ENCODE measurements at regions not wholly inside any gene's neighbourhood (a gene's known extent, or its start where the extent isn't known, plus 50 kb on each side); places are given as distances from the start of the nearest gene placed in this dataset.

GRCh38 chr3:168424059-168424734, 328.5 kb upstream of the GOLIM4 start:
- Histone ChIP-seq H3K27me3 (ENCODE audit: control insufficient read depth, insufficient read depth, low read length) (no peaks in the 10 kb centered on the region), H3K9me3 (ENCODE audit: control insufficient read depth, insufficient read depth, low read length) (no peaks in the 10 kb centered on the region), H3K4me3 (ENCODE audit: low read length) (no peak overlapping the region), H3K4me1 (ENCODE audit: control insufficient read depth, insufficient read depth, low read length) (no peaks in the 10 kb centered on the region), H3K36me3 (ENCODE audit: control insufficient read depth, insufficient read depth, low read length) (no peaks in the 10 kb centered on the region), H3K27ac (ENCODE audit: low read length) (no peak overlapping the region)
- DNase-seq (ENCODE audit: low read depth, low spot score) = no peak
- no CpG with 5 or more reads among the region's 4 CpGs for WGBS (ENCODE audit: insufficient coverage, insufficient read length)

GRCh38 chr3:168422843-168423242, 327.1 kb upstream of the GOLIM4 start:
- Histone ChIP-seq H3K9me3 (ENCODE audit: control insufficient read depth, insufficient read depth, low read length) (no peaks in the 10 kb centered on the region), H3K4me3 (ENCODE audit: low read length) (no peak overlapping the region), H3K27me3 (ENCODE audit: control insufficient read depth, insufficient read depth, low read length) (no peaks in the 10 kb centered on the region), H3K4me1 (ENCODE audit: control insufficient read depth, insufficient read depth, low read length) (no peaks in the 10 kb centered on the region), H3K27ac (ENCODE audit: low read length) (no peak overlapping the region), H3K36me3 (ENCODE audit: control insufficient read depth, insufficient read depth, low read length) (no peaks in the 10 kb centered on the region)
- DNase-seq (ENCODE audit: low read depth, low spot score) = no peak
- WGBS (ENCODE audit: insufficient coverage, insufficient read length) = no CpG with 5 or more reads among the region's 1 CpG

GRCh38 chr3:168419091-168419490, 323.4 kb upstream of the GOLIM4 start:
- WGBS (ENCODE audit: insufficient coverage, insufficient read length) = no CpG with 5 or more reads among the region's 2 CpGs
- no peak for DNase-seq (ENCODE audit: low read depth, low spot score)
- no peaks in the 10 kb centered on the region for H3K9me3 ChIP-seq (ENCODE audit: control insufficient read depth, insufficient read depth, low read length)
- no peak overlapping the region for H3K4me3 ChIP-seq (ENCODE audit: low read length)
- no peaks in the 10 kb centered on the region for H3K36me3 ChIP-seq (ENCODE audit: control insufficient read depth, insufficient read depth, low read length)
- H3K4me1 ChIP-seq (ENCODE audit: control insufficient read depth, insufficient read depth, low read length) = no peaks in the 10 kb centered on the region
- no peak overlapping the region for H3K27ac ChIP-seq (ENCODE audit: low read length)
- no peaks in the 10 kb centered on the region for H3K27me3 ChIP-seq (ENCODE audit: control insufficient read depth, insufficient read depth, low read length)

- Histone ChIP-seq H3K4me3 (ENCODE audit: low read length) (no peak overlapping the region), H3K27me3 (ENCODE audit: control insufficient read depth, insufficient read depth, low read length) (no peaks in the 10 kb centered on the region), H3K4me1 (ENCODE audit: control insufficient read depth, insufficient read depth, low read length) (no peaks in the 10 kb centered on the region), H3K27ac (ENCODE audit: low read length) (no peak overlapping the region), H3K9me3 (ENCODE audit: control insufficient read depth, insufficient read depth, low read length) (no peaks in the 10 kb centered on the region), H3K36me3 (ENCODE audit: control insufficient read depth, insufficient read depth, low read length) (no peaks in the 10 kb centered on the region)
- DNase-seq (ENCODE audit: low read depth, low spot score) = no peak
- WGBS (ENCODE audit: insufficient coverage, insufficient read length) = no CpG with 5 or more reads among the region's 1 CpG
Measured at GRCh38 chr3:168417016-168417415, 321.3 kb upstream of the GOLIM4 start.

- H3K36me3 ChIP-seq (ENCODE audit: control insufficient read depth, insufficient read depth, low read length) = no peaks in the 10 kb centered on the region
- no peak overlapping the region for H3K4me3 ChIP-seq (ENCODE audit: low read length)
- H3K27me3 ChIP-seq (ENCODE audit: control insufficient read depth, insufficient read depth, low read length) = no peaks in the 10 kb centered on the region
- H3K27ac ChIP-seq (ENCODE audit: low read length) = no peak overlapping the region
- H3K4me1 ChIP-seq (ENCODE audit: control insufficient read depth, insufficient read depth, low read length) = no peaks in the 10 kb centered on the region
- no peaks in the 10 kb centered on the region for H3K9me3 ChIP-seq (ENCODE audit: control insufficient read depth, insufficient read depth, low read length)
- DNase-seq (ENCODE audit: low read depth, low spot score) = no peak
- no CpG with 5 or more reads among the region's 6 CpGs for WGBS (ENCODE audit: insufficient coverage, insufficient read length)
Measured at GRCh38 chr3:168416446-168416845, 320.7 kb upstream of the GOLIM4 start.

GRCh38 chr3:168414149-168414548, 318.4 kb upstream of the GOLIM4 start:
- Histone ChIP-seq H3K4me3 (ENCODE audit: low read length) (no peak overlapping the region), H3K4me1 (ENCODE audit: control insufficient read depth, insufficient read depth, low read length) (no peaks in the 10 kb centered on the region), H3K9me3 (ENCODE audit: control insufficient read depth, insufficient read depth, low read length) (no peaks in the 10 kb centered on the region), H3K27ac (ENCODE audit: low read length) (no peak overlapping the region), H3K27me3 (ENCODE audit: control insufficient read depth, insufficient read depth, low read length) (no peaks in the 10 kb centered on the region), H3K36me3 (ENCODE audit: control insufficient read depth, insufficient read depth, low read length) (no peaks in the 10 kb centered on the region)
- no peak for DNase-seq (ENCODE audit: low read depth, low spot score)
- WGBS (ENCODE audit: insufficient coverage, insufficient read length) = no CpG with 5 or more reads among the region's 1 CpG

GRCh38 chr3:168407381-168407780, 311.7 kb upstream of the GOLIM4 start:
- H3K4me1 ChIP-seq (ENCODE audit: control insufficient read depth, insufficient read depth, low read length) = peaks cover 2% of the 10 kb centered on the region; the same call in 1 of the 2 replicates
- H3K4me3 ChIP-seq (ENCODE audit: low read length) = no peak overlapping the region
- H3K36me3 ChIP-seq (ENCODE audit: control insufficient read depth, insufficient read depth, low read length) = no peaks in the 10 kb centered on the region
- no peaks in the 10 kb centered on the region for H3K9me3 ChIP-seq (ENCODE audit: control insufficient read depth, insufficient read depth, low read length)
- H3K27ac ChIP-seq (ENCODE audit: low read length) = no peak overlapping the region
- H3K27me3 ChIP-seq (ENCODE audit: control insufficient read depth, insufficient read depth, low read length) = no peaks in the 10 kb centered on the region
- no peak for DNase-seq (ENCODE audit: low read depth, low spot score)

GRCh38 chr3:168405288-168405687, 309.6 kb upstream of the GOLIM4 start:
- Histone ChIP-seq H3K9me3 (ENCODE audit: control insufficient read depth, insufficient read depth, low read length) (no peaks in the 10 kb centered on the region), H3K27me3 (ENCODE audit: control insufficient read depth, insufficient read depth, low read length) (no peaks in the 10 kb centered on the region), H3K4me1 (ENCODE audit: control insufficient read depth, insufficient read depth, low read length) (peaks cover 2% of the 10 kb centered on the region; the same call in 1 of the 2 replicates), H3K4me3 (ENCODE audit: low read length) (no peak overlapping the region), H3K27ac (ENCODE audit: low read length) (no peak overlapping the region), H3K36me3 (ENCODE audit: control insufficient read depth, insufficient read depth, low read length) (no peaks in the 10 kb centered on the region)
- no CpG with 5 or more reads among the region's 1 CpG for WGBS (ENCODE audit: insufficient coverage, insufficient read length)
- no peak for DNase-seq (ENCODE audit: low read depth, low spot score)

GRCh38 chr3:168398371-168399025, 302.8 kb upstream of the GOLIM4 start:
- no peaks in the 10 kb centered on the region for H3K9me3 ChIP-seq (ENCODE audit: control insufficient read depth, insufficient read depth, low read length)
- H3K4me3 ChIP-seq (ENCODE audit: low read length) = no peak overlapping the region
- H3K27ac ChIP-seq (ENCODE audit: low read length) = no peak overlapping the region
- H3K27me3 ChIP-seq (ENCODE audit: control insufficient read depth, insufficient read depth, low read length) = no peaks in the 10 kb centered on the region
- H3K4me1 ChIP-seq (ENCODE audit: control insufficient read depth, insufficient read depth, low read length) = no peaks in the 10 kb centered on the region
- no peak for DNase-seq (ENCODE audit: low read depth, low spot score)
- no peaks in the 10 kb centered on the region for H3K36me3 ChIP-seq (ENCODE audit: control insufficient read depth, insufficient read depth, low read length)

- Histone ChIP-seq H3K36me3 (ENCODE audit: control insufficient read depth, insufficient read depth, low read length) (no peaks in the 10 kb centered on the region), H3K4me1 (ENCODE audit: control insufficient read depth, insufficient read depth, low read length) (no peaks in the 10 kb centered on the region), H3K27me3 (ENCODE audit: control insufficient read depth, insufficient read depth, low read length) (no peaks in the 10 kb centered on the region), H3K4me3 (ENCODE audit: low read length) (no peak overlapping the region), H3K9me3 (ENCODE audit: control insufficient read depth, insufficient read depth, low read length) (no peaks in the 10 kb centered on the region), H3K27ac (ENCODE audit: low read length) (no peak overlapping the region)
- DNase-seq (ENCODE audit: low read depth, low spot score) = no peak
- no CpG with 5 or more reads among the region's 1 CpG for WGBS (ENCODE audit: insufficient coverage, insufficient read length)
Measured at GRCh38 chr3:168396861-168397260, 301.1 kb upstream of the GOLIM4 start.

GRCh38 chr3:168395551-168395950, 299.8 kb upstream of the GOLIM4 start:
- Histone ChIP-seq H3K4me1 (ENCODE audit: control insufficient read depth, insufficient read depth, low read length) (no peaks in the 10 kb centered on the region), H3K9me3 (ENCODE audit: control insufficient read depth, insufficient read depth, low read length) (no peaks in the 10 kb centered on the region), H3K27me3 (ENCODE audit: control insufficient read depth, insufficient read depth, low read length) (no peaks in the 10 kb centered on the region), H3K36me3 (ENCODE audit: control insufficient read depth, insufficient read depth, low read length) (no peaks in the 10 kb centered on the region), H3K27ac (ENCODE audit: low read length) (no peak overlapping the region), H3K4me3 (ENCODE audit: low read length) (no peak overlapping the region)
- WGBS (ENCODE audit: insufficient coverage, insufficient read length) = no CpG with 5 or more reads among the region's 2 CpGs
- no peak for DNase-seq (ENCODE audit: low read depth, low spot score)

Measured in iPS DF 6.9 (cell line).